Islet precursor cell (in vitro differentiated cells): ENCODE measurements at regions not wholly inside any gene's neighbourhood (a gene's known extent, or its start where the extent isn't known, plus 50 kb on each side); places are given as distances from the start of the nearest gene placed in this dataset.

Experiments used
- DNase-seq: peaks from one replicate; pipeline ENCODE4 v3.0.0-alpha.2; 2018

DNA sequence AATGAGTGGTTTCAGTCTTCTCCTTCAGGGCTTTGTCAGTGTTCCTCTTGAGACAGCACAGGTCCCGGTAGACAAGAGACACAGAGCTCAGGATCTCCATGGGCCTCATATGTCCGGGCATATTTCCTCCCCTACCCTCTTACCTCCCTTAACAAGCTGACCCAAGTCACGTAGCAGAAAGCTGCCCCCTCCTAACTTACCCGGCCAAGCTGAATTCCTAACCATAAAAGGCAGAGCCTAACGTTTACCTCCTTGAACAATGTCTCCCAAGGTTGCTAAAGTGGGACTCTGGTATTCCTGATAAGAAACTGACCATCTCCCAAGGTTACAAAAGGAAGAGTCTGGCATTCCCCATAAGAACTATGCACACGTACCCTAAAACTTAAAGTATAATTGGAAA lies 182.2 kb upstream of the USP15 start:
- DNase-seq: peak; percentile 71

DNA sequence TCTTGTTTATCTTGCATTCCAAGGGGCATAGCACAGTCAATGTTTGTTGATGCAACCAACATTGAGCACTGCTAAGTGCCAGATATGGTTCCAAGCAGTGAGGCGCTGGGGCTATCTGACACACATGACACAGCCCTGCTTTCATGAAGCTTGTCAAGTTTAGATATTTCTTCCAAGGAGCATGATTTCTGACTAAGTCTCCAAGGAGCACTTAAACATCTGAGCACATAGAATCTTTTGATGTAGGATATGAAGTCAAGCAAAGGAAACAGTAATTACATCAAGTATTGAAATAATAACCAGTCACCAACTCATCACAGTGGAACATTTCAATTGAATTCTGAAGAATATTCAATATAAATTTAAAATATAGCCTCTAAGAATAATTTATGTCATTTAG lies 177.8 kb upstream of the USP15 start:
- no peak for DNase-seq

DNA sequence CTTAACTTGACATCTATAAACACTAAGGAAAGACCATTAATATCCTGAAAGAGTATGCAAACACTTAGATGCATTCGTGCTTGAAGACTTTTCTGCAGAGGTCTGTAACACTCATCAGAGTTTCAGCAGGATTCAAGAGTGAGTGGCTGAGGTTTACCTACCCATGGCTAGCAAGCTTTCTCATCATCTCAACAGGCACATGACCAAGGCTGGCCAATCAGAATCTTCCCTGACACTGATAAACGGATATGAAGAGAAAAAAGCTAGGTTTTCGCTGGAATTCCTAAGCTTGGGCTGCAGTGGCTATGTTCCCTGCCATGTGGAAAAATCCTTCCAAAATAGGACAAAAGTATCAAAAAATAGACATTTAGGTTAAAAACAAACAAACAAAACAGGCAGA lies 162.1 kb upstream of the USP15 start:
- DNase-seq: no peak

DNA sequence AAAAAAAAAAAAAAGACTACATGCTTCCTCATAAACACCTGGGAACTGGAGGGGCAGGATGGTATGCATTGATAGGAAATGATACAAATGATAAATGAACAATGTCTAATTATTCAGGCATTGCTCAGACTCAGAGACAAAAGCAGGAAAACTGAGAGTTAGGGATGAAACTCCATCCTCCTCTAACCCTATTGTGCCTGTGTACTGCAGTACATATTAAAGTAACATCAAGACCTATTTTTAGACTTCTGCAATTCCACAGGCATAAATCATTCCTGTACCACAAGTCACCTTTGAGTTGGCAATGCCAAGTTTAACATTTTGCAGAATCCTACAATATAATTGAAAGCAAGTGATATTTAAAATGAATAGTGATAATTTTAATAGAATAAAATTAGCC lies 156.5 kb upstream of the USP15 start:
- no peak for DNase-seq

DNA sequence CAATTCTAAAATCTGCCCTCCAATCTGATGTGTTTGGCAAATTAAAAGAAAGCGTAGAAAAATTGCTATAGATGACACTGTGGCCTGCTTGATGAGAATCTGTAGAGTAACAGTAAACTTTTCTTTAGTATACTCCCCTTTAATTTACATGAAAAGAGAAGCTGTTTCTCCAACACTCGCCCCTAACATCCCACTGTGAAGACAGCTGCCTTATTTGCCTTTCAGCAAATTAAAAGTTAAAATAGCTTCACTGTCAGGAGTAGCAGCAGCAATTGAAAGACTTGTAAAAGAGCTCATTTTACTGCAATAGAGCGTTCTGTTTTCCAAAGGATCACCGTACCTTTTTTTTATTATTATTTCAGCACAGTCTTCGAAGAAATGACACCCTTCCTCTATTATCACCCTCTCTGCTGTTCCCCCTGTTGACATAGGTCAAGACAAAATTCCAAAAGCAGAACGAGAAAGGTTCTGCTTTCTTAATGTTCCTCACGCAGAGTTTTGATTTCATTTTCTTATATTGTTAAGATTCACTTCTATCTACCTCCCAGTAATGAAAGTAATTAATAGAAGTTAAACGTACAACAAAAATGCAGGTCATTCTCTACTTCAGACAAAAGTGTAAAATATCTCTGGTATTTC lies 153.5 kb upstream of the USP15 start:
- no peak for DNase-seq

DNA sequence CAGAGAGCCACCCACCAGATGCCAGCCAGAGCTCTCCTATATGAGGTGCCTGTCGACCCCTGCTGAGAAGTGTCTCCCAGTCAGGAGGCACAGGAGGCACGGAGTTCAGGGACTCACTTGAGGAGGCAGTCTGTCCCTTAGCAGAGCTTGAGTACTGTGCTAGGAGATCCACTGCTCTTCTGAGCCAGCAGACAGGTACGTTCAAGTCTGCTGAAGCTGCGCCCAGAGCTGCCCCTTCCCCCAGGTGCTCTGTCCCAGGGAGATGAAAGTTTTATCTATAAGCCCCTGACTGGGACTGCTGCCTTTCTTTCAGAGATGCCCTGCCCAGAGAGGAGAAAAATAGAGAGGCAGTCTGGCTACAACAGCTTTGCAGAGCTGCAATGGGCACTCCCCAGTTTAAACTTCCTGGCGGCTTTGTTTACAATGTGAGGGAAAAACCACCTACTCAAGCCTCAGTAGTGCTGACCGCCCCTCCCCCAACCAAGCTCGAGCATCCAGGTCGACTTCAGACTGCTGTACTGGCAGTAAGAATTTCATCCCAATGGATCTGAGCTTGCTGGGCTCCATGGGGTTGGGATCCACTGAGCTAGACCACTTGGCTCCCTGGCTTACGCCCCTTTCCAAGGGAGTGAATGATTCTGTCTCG lies 146.7 kb upstream of the USP15 start:
- peak; percentile 61 for DNase-seq

DNA sequence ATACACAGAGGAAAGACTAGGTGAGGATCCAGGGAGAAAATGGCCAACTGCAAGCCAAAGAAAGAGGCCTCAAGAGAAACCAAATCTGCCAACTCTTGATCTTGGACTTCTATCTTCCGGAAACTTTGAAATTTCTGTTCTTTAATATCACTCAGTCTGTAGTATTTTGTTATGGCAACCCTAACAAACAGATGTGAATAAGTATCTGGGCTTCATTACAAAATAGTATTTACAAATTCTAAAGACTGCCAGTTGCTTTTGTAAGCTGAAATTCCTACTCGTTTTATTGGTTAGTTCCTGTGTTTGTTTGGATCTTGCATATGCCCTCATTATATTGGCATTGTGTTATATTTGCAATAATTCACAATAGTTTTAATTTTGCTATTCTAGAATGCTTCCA lies 143.2 kb upstream of the USP15 start:
- DNase-seq: no peak

DNA sequence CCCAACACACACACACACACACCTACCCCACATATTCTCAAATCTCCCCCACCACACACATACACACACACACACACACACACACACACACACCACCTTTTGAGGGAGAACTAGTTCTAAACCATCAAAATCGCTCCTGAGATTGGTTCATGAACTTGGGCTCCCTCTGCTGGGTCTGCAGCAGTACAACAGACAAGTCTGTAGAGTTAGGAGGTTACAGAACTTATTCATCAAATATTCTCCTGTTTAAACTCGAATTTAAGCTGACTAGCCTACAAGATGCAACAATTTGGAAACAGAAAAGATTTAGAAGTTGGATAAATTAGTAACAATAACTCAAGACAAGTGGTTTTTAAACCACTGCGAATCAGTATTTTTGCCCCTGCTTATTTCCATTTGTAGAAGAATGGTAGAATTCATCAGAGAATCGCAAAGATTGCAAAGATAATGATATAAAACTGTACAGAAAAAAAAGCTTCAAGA lies 136.4 kb upstream of the USP15 start:
- DNase-seq: peak; percentile 71

DNA sequence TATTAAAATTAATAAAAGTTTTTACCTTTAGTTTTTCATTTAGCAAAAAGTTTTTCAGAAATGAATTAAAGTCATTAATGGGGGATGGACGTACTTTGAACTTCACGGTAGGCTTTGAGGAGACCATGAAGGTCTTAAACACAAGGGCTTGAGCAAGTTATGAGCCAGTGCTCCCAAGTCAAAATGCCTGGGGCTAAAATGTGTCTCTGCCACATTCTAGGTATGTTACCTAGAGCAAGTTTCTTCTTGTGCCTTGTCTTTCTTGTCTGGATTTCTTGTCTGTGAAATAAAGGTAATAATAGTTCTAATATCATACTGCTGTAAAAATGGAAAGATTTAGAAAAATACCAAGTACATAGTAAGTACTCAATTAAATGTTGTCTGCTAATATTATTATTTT lies 132.7 kb upstream of the USP15 start:
- no peak for DNase-seq

DNA sequence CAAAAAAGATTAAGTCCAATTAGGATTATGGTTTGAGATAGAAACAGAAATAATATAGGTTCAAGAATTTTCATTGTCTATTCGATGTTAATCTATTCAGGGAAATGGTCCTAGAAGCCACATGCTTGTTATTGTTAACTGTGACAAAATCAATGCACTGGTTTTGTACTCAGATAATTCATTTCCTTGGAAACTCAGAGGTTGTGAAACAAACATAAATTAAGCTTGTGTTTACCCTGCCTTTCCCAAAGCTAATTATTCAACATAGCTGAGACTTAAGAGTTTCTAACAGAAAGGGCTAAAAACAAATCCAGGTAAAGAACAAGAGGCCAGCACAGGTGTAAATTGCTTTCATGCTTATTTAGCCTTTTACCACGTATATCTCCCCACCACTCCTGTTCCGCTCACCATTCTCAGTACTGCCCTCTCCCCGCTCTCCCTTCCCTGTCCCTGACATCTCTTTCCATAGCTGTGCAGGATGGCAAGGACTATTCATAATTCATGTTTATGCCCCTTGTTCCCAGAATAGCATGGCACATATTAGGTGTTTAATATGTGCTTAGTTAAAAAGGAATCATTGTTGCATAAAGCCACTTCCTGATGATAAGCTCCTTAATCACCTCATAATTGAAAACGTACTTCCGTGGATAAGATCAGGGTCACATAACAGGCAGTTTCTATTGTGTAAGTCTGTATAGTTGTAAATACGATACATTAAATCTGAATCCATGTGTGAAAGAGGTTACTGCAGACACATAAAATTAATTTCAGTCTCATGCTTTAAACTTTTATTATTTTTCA lies 131.8 kb upstream of the USP15 start:
- DNase-seq: no peak

DNA sequence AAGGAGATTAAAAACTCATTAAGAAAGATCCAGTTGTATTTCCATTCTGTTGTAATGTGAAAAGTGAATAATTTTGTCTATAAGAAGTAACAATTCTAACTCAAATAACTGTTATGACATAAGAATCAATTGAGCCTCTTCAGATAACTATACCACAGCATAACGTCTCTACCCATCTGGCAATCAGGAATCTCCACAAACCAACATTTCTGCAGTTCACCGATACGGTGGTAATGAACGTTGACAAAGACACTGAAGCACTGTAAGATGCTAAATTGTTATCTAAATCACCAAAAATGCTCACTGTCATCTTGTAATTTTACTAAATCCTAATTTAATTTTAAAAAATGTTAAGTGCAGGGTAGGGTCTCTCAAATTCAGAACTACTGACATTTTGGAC lies 130.9 kb upstream of the USP15 start:
- no peak for DNase-seq

DNA sequence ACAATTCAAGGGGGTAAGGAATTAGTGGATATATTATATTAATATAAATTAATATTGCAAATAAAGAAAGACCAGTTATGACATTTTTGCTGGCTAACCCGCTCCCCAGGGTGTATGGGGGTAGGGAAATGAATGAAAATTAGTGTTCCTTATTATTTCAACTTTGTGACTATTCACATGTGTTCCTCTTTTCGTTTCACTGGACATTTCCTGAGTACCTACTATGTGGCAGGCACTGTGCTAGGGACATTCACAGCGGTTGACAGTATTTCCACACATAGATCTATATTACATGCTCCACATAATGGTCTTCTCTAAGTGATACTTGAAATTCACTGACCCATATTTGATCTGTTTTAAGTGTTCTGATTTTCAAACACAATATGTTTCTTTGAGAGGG lies 129.8 kb upstream of the USP15 start:
- no peak for DNase-seq

DNA sequence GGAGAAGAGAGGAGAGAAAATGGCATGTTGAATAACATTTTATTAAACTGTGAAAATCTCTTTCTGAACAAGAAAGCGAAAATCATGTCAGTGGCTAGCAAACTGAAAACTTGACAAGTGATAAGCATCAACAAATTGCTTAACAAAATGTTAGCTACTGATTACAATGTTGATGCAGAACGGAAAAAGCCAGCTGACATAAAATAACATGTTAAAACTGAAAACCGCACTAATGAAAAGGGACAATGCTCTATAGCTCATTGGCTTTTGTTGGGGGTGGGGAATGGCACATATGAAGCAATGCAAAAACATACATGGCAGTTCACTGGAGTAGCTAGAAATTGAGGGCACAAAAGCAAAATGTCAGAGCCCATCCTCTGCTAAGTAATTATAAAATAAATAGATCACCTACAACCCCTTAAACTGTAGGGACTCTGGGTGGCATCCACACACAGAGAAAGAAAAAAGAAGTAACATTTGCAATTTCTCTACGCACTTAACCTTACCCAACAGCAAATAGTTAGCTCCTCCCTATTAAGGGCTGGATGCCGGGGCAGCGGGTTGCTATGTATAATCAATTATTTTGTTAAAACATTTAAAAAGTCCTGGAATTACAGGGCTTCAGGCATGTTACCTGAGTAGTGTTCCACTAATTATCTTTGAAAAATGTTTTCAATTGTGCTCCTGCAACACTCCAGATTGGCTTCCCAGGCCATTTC lies 129.2 kb upstream of the USP15 start:
- no peak for DNase-seq

DNA sequence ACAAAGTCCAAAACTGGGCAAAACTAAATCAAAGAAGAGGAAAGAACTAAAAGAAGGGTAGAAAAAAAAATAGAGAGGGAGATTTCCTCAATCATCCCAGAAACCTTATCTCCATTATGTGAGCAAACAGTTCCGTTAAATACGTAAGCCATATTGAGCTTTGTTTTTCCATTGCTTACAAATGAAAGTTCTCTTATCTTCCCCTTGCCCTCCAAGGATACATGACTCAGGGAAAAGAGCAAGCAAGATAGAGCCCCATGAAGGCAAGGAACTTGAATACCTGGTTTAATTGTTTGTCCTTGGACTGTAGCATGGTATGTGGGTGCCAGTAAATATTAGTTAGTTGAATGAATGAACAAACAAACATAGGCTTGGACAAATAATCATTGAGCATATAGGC lies 126.8 kb upstream of the USP15 start:
- no peak for DNase-seq

DNA sequence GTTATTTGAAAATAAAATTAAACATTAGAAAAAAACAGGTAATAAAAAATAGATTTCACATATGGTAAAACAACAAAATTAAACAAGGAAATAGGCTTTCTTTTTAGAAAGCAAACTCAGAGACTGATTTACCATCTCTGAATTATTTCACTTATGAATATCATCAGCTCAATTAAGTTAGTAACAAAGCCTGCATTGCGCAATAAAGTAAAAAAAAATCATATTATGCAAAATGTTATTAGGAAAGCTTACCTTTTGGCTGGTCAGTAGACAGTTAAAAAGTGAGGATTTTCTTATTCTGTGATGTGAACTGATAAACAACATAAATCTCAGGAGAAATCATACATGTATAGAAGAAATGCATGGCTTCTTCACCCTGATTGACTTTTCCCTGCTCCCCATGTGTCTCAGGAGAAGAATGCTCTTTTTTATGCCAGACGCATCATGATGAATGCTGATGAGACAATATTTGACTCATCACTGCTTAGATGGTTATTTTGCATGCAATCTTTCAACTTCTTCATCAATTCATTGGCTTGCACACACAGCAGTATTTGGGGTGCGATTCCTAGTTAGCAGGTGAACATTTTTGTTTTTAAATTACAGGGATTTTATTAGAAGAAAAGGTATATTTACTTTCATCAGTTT lies 124.5 kb upstream of the USP15 start:
- no peak for DNase-seq

DNA sequence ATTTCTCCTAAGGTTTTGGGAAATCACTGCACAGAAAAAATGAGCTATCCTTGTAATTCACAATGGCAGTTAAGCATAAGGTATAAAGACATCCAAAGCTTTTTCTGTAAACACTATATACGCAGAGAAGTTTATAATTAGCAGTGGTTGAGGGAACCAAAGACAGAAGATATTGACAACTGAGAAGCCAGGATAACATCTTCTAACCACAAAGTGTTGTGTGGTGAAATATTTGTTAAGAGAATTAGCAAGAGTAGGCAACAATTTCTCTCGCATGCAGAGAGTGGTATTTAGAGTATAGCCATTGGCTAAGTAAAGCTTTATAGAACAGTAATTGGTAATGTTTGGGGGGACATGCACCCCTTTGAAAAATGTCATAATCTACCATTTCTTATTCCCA lies 123.7 kb upstream of the USP15 start:
- DNase-seq: no peak

DNA sequence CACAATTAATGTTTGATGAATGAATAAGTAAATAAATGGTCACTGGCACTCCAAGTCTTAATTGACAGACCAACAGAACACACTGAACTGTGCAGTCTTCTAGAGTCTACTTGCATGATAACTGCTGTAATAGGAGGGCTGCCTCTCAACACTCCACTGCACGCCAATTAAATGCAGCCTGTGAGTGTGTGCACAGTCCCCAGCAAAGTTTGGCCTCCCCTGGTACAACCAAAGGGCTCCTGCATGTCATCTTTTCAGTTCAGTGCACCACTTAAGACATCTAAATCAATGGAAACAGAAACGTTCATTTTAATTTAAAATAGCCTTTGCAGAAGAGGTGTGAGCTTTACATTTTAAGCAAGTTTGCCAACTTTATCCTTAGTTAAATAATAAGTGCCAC lies 121.7 kb upstream of the USP15 start:
- DNase-seq: no peak

DNA sequence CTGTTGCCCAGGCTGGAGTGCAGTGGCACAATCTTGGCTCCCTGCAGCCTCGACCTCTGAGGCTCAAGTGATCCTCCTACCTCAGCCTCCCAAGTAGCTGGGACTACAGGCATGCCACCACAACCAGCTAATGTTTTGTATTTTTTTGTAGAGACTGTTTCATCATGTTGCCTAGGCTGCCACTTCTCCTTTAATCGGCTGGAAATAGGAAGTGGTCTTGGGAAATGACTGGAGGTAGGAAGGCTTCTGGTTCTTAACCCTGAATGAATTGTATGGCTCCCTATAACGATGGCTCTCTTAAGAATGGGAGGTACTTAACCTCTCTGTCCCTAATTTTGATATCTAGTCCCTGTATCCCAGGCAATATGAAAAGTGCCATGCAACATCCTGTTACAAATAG lies 113.9 kb upstream of the USP15 start:
- no peak for DNase-seq

DNA sequence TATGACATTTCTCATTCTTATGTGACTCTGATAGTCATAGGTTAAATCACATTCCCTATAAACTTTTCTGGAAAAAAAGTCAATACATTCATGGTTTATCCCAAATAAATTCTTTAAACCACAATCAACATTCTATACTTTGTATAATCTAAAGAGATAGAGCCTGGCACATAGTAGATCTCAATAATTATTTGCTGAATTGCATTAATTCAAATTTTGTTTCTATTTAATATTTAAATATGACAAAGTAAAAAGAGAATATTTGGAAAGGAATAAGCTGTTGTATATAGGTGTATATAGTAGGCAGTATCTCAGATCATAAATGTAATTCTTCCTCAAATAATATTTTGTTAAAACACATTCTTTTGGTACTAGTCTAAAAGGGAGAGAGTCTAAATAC lies 102.2 kb upstream of the USP15 start:
- DNase-seq: no peak

DNA sequence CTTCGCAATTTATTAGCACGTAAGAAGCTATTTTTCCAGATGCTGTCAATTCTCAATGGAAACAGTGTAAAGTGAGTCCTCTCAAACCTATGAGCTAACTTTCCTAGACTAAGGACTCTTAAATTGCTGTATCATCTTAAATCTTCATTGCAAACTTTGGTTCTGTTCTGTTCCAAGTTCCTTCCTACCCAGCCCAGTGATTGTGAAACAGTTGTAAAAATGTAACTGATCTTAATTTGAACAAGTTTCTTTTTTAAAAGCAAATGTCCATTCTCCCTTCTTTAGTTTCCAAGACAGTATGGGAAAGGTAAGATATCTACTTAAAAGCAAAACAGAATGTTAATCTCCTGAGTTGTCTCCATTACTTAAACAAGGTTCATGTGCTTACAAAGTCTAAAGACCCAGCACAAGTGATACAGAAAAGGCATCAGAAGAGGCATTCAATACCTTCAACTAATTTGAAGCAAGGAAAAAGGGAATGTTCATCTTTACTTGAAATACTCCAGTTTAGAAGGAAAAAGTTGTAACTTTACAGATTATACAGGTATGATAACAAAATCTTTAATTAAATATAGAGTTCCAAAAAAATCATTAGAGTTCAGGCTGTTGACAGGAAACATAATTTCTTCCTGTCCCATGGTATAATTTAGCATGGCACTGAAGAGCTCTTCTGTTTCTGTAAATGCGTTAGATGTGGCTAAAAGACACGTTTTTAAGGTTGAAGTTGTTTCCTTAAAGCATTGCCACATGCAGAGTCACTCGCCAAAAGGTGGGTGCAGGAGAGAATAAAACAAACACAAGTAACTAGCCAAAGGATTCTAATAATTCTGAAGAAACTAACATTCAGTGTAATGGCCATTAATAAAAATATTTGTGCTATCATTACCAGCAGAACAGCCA lies 101.5 kb upstream of the USP15 start:
- no peak for DNase-seq

DNA sequence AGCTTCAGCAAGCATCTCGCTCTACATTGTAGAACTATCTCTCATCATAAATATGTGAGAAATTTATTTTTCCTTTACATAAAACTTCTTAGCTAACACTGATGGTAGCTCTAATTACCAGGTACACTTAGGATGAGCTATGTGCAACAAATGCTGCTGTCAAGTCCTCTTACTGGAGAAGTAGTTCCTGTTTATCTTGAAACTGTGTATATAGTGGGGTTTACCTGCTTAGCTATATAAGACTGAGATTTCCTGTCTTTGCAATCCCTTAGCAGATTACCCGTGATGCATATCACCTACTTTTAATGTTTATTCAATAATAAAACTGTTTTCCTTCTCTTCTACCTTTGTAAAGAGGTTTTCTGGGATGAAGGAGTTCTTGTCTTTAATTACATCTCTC lies 98.0 kb upstream of the USP15 start:
- no peak for DNase-seq

DNA sequence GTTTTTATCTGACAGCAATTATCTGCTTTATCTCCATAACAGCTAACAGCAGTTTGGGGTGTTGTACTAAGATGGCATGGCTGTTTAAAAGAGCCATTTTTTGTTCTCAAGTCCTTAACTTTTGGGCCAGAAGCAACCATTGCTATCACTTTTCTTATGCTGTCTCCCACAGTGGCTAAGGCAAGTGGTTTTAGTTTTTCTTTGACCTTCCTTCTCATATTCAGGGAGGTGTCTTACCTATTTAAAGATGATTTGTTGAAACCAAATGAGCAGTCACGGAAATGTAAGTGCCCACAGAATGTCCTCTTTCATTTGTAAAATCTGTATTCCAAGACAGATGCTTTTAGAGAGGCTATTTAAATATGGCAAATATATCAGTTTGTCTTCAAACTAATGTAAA lies 96.8 kb upstream of the USP15 start:
- no peak for DNase-seq
